ENCODE measurements at regions not wholly inside any gene's neighbourhood (a gene's known extent, or its start where the extent isn't known, plus 50 kb on each side); places are given as distances from the start of the nearest gene placed in this dataset.

GRCh38 chr3:74345701-74346100 lies 268.8 kb downstream of the CNTN3 start:
- TF ChIP-seq MTA3 (IDR thresholded peaks at IDR 0.05; ENCODE audit: borderline replicate concordance, low read length), result no peak
- TF ChIP-seq ZBTB4 (CRISPR knock-in tag; IDR thresholded peaks at IDR 0.05), result no peak
- TF ChIP-seq ZBTB33 (IDR thresholded peaks at IDR 0.05), result no peak
- no peak for TF ChIP-seq EGR1 (IDR thresholded peaks at IDR 0.05; ENCODE audit: borderline replicate concordance in 1 of 2, low read depth in 2 of 2, low read length in 2 of 2)
- no peak for TF ChIP-seq USF2 (IDR thresholded peaks at IDR 0.05; ENCODE audit: borderline replicate concordance, low read depth, low read length)
- no peaks in the 10 kb centered on the region for H3K36me3 ChIP-seq (ENCODE audit: control insufficient read depth in 2 of 2, insufficient read depth in 2 of 2, low read length in 1 of 2)
- 32% methylated on average over 2 of the region's 2 CpGs for WGBS (ENCODE audit: insufficient coverage, insufficient replicate concordance, low lambda C conversion rate, missing lambda C conversion rate)
- H3K9ac ChIP-seq (ENCODE audit: control insufficient read depth, insufficient read depth, low read length), result no peak overlapping the region
- ChIA-PET RAD21 (ENCODE audit: unreplicated experiment) (no interaction called here), SMC1A (ENCODE audit: uncharacterized antibody, unreplicated experiment) (no interaction called here), POLR2A (no interaction called here), CTCF (no interaction called here)
- no peaks in the 10 kb centered on the region for H4K20me1 ChIP-seq (ENCODE audit: control insufficient read depth, insufficient read depth)
- H3K27me3 ChIP-seq (replicated peaks in 1 of 2; ENCODE audit: control insufficient read depth in 2 of 2, insufficient read depth in 2 of 2, low read length in 1 of 2), result no peaks in the 10 kb centered on the region
- FAIRE-seq, result no peak
- H2AFZ ChIP-seq (ENCODE audit: control insufficient read depth, low read depth, low read length), result no peak overlapping the region
- no peaks in the 10 kb centered on the region for H3K4me1 ChIP-seq (ENCODE audit: control insufficient read depth, insufficient read depth, low read length)
- intact Hi-C loops (cut with micrococcal nuclease; ENCODE audit: unreplicated experiment), result no loop called here
- no peak overlapping the region for H3K27ac ChIP-seq (ENCODE audit: control insufficient read depth, insufficient read depth)
- no peaks in the 10 kb centered on the region for H3K79me2 ChIP-seq (ENCODE audit: control insufficient read depth, insufficient read depth, low read length)
- no peak overlapping the region for H3K4me3 ChIP-seq
- DNase-seq (ENCODE audit: low read depth, low spot score), result no peak
- in situ Hi-C loops (cut with MboI), result no loop called here
- H3K4me2 ChIP-seq (ENCODE audit: control insufficient read depth, insufficient read depth), result no peak overlapping the region
- H3K9me3 ChIP-seq (replicated peaks; ENCODE audit: control insufficient read depth, insufficient read depth, low read length), result no peaks in the 10 kb centered on the region
- no TSS peak for BruUV-seq (replicated peaks)
- ATAC-seq, result no peak

All from GM12878 (cell line).